Neuron (in vitro differentiated cells): ENCODE measurements at regions not wholly inside any gene's neighbourhood (a gene's known extent, or its start where the extent isn't known, plus 50 kb on each side); places are given as distances from the start of the nearest gene placed in this dataset.

Experiments
- H2AFZ ChIP-seq: one replicate; pipeline ENCODE4 v1.6.1; 2013; ENCODE audit warnings: low read depth, mild to moderate bottlenecking, inconsistent platforms, low read length, moderate library complexity
- H3K27me3 ChIP-seq: one replicate; pipeline ENCODE4 v1.6.1; 2013; ENCODE audit warnings: low read length; ENCODE audit not compliant: insufficient read depth
- H3K36me3 ChIP-seq: one replicate; pipeline ENCODE4 v1.6.1; 2013; ENCODE audit warnings: low read length; ENCODE audit not compliant: insufficient read depth
- H3K4me1 ChIP-seq: one replicate; pipeline ENCODE4 v1.6.1; 2013; ENCODE audit warnings: low read length; ENCODE audit not compliant: insufficient read depth
- H3K4me3 ChIP-seq: 2 replicates; pipeline ENCODE4 v1.5.1; 2013; ENCODE audit warnings: mild to moderate bottlenecking, low read length, moderate library complexity
- H3K9me3 ChIP-seq: one replicate; pipeline ENCODE4 v1.6.1; 2013; ENCODE audit warnings: low read length

DNA sequence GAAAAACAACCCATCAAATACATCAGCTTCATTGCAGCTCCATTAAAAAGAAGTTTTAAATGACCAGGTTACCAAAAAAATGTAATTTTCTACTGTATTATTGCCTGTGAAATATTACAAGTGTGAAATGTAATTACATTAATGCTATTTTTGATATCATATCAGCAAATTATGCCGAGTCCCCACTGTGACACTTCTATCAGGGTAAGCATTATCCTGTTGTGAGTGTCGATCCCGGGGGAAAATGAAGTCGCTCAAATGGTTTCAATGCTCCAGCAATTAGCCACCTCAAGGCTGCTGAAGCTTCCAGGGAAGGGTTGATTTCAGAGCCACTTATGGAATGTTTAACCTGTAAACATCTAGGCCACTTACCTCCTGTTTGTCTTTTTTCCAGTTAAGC is 70.4 kb downstream of the RCN1 start:
- Histone ChIP-seq H3K36me3 (no peaks in the 10 kb centered on the region), H3K9me3 (no peaks in the 10 kb centered on the region), H3K4me1 (no peaks in the 10 kb centered on the region), H2AFZ (no peak overlapping the region), H3K4me3 (no peak overlapping the region), H3K27me3 (peaks cover 8% of the 10 kb centered on the region)

- Histone ChIP-seq H3K9me3 (no peaks in the 10 kb centered on the region), H3K36me3 (no peaks in the 10 kb centered on the region), H3K4me1 (no peaks in the 10 kb centered on the region), H2AFZ (no peak overlapping the region), H3K4me3 (no peak overlapping the region), H3K27me3 (peaks cover 10% of the 10 kb centered on the region)
Observed at GRCh38 chr11:32162351-32162750, 71.5 kb downstream of the RCN1 start.

DNA sequence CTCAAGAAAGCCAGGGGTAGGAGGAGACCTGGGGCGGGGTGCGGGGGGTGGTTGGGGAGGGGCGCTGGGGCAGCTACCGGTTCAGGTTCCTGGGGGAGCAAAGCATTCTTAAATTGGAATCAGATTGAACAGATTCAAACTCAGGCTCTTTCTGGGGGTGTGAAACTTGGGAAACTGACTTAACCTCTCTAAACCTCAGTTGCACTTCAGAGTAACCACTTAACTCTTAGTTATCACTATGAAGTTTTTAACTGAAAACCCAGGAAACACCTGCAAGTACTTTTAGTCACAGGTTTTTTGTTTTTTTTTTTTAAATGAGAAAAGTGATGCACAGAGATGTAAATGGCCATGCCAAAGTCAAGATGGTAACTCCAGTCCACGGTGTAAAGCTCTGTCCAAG is 72.0 kb downstream of the RCN1 start:
- no peaks in the 10 kb centered on the region for H3K4me1 ChIP-seq
- no peak overlapping the region for H3K4me3 ChIP-seq
- no peaks in the 10 kb centered on the region for H3K36me3 ChIP-seq
- H2AFZ ChIP-seq, result no peak overlapping the region
- H3K9me3 ChIP-seq, result no peaks in the 10 kb centered on the region
- peaks cover 10% of the 10 kb centered on the region for H3K27me3 ChIP-seq

DNA sequence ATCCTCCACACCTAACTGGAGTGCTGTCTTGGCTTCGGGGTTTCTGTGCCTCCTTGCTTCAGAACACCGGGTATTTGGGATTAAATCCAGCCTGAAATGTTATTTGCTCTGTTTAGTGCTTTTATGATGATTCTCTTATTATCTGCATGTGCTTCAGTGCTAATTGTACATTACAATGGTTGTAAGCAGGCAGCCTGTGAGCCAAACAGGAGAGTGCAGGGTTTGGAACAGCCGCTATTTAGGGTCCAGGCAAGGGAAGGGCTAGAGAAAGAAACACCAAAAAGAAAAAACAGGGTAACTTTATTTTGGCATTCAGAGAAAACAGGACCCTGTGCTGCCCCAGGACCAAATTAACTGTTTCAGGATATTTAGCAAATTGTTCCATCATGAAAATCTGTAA is 72.7 kb downstream of the RCN1 start:
- Histone ChIP-seq H3K9me3 (no peaks in the 10 kb centered on the region), H3K27me3 (peaks cover 10% of the 10 kb centered on the region), H2AFZ (no peak overlapping the region), H3K4me1 (no peaks in the 10 kb centered on the region), H3K4me3 (no peak overlapping the region), H3K36me3 (no peaks in the 10 kb centered on the region)

DNA sequence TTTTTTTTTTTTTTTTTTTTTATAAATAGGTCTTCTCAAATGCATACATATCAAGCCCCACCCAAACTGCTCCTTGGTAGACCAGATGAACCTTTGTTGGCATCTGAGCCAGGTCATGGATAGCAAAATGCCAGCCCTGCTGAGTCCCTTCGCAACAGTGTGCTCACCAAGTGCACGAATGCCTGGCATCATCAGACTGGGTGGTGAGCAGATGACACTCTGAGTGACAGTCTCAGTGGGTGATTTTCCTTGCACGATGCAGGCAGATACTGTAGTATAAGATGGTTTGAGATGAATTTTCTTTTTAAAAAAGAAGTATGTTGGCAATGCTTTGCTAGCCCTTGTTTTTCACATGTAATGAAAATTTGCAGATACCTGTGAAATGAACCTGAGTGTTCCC is 74.0 kb downstream of the RCN1 start:
- H3K4me1 ChIP-seq, result no peaks in the 10 kb centered on the region
- H3K27me3 ChIP-seq, result peaks cover 10% of the 10 kb centered on the region
- H3K4me3 ChIP-seq, result no peak overlapping the region
- H3K36me3 ChIP-seq, result no peaks in the 10 kb centered on the region
- H2AFZ ChIP-seq, result no peak overlapping the region
- H3K9me3 ChIP-seq, result no peaks in the 10 kb centered on the region

GRCh38 chr11:32168924-32169323 is 78.0 kb downstream of the RCN1 start:
- no peaks in the 10 kb centered on the region for H3K9me3 ChIP-seq
- no peak overlapping the region for H3K4me3 ChIP-seq
- H3K36me3 ChIP-seq, result no peaks in the 10 kb centered on the region
- no peak overlapping the region for H2AFZ ChIP-seq
- peaks cover 3% of the 10 kb centered on the region for H3K27me3 ChIP-seq
- peaks cover 7% of the 10 kb centered on the region for H3K4me1 ChIP-seq

DNA sequence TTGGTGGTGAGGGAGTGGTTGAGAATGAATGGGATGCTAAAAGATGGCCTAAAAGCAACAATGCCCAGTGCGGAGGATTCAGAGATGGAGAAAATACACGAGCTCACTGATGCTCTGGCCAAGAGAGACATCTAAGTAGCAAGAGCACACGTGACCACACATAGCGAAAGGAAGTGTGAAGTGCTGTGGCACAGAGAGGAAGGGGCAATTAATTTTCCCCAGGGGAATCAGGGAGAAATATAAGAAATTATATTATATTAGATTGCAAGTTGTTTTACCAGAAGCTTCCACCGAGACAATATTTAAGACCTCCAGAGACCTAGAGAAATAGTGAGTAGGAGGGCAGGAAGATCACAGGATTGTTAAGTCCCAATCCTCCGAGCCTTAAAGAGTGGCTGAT is 80.6 kb downstream of the RCN1 start:
- Histone ChIP-seq H3K27me3 (peaks cover 1% of the 10 kb centered on the region), H3K4me1 (peaks cover 7% of the 10 kb centered on the region), H3K36me3 (no peaks in the 10 kb centered on the region), H2AFZ (no peak overlapping the region), H3K4me3 (no peak overlapping the region), H3K9me3 (no peaks in the 10 kb centered on the region)

DNA sequence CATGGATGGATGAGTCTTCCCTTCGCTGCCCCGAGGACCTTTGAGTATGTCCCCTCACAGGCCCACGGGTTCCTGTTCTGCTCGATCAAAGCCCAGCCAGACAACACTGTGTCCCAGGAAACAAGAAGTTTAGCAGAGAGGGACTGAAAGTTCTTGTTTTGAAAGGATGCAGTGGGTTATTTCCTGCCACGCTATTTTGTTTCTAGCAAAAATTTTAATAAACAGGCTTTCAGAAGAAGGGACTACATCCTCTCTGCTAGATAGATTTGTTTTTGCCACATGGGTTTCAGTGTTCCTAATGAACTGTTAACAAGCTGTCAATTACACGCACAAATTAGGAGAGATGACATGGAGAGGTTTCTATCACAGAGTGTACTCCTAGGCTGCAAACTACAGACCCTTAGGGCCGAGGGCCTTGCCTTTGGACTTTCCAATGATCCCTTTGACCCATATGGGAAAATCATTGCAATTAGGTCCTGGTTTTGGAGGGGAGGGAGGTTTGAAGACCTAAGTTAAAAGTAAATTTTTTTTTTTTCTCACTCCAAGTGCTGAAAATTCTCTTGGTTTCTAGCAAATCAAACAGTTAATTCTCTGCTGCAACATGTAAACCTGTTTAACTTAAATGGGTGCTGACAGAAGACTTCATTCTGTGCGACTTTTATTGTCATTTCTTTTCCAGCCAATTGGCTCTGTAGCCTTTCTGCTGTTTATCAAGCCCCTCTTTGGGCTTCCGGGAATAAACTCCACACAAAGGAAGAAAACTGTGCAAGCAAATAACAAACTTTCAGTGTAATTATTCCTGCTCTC is 81.4 kb downstream of the RCN1 start:
- Histone ChIP-seq H3K4me3 (no peak overlapping the region), H3K9me3 (no peaks in the 10 kb centered on the region), H3K36me3 (no peaks in the 10 kb centered on the region)

DNA sequence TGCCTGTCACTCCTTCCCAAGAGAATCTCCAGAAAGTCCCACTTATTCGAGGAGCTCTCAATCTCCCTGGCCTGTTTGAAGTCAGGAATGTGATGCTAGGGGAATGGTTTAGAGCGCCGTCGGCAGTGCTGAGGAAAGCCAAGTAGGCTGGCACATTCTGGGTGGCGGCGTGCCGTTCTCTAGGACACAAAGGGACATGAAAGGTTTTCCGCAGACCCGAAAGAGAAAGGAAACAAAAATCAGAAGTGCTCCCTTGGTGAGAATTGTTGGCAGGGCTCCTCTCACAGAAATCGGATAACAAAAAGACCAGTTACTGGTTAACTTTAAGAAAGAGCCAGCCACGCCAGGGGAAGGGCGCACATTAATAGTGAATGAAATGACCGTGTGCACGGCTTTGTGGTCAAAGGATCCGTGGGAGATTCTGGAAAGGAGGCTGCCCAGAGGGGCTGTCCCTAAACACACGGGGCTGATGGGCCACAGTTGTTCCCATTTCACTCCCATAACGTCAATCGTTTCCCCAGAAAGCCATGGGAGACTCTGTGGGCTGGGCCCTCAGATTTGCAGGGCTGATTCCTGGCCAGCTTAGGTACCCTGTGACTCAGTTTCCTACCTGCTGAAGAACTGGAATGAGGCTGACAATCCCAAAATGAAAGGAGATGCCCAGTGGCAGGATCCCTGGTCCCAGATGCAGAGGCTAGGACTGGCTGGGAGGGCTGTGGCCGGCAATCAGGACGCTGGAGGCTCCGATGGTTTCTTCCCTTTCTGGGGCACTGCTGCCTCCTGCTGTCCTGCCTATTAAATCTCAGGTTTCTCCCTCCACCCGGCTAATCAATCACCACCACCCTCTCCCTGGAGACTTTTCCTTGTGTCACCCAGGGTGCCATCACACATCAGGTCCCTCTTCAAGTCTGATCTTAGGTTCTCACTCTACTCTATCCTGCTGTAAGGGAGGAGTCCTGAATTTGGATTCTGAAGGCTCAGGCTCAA is 82.3 kb downstream of the RCN1 start:
- peak overlapping the region; percentile 29 for H2AFZ ChIP-seq
- H3K9me3 ChIP-seq, result no peaks in the 10 kb centered on the region
- no peak overlapping the region for H3K4me3 ChIP-seq

More for the DNA sequence above, 81.4 kb downstream of the RCN1 start:
- H3K27me3 ChIP-seq, result no peaks in the 10 kb centered on the region
- peak overlapping the region; percentile 29 for H2AFZ ChIP-seq
- H3K4me1 ChIP-seq, result peaks cover 7% of the 10 kb centered on the region

DNA sequence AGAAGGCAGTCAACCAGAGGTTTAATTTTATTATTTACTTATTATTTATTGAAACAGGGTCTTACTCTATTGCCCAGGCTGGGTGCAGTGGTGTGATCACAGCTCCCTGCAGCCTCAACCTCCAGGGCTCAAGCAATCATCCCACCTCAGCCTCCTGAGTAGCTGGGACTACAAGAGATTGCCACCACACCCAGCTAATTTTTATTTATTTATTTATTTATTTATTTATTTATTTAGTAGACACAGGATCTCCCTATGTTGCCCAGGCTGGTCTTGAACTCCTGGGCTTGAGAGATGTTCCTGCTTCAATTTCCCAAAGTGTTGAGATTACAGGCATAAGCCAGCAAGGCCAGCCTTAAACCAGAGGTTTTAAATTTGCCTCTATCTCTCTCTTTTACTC is 83.1 kb downstream of the RCN1 start:
- H3K9me3 ChIP-seq, result no peaks in the 10 kb centered on the region

More for the DNA sequence above, 82.3 kb downstream of the RCN1 start:
- Histone ChIP-seq H3K27me3 (no peaks in the 10 kb centered on the region), H3K36me3 (no peaks in the 10 kb centered on the region), H3K4me1 (peaks cover 7% of the 10 kb centered on the region)

GRCh38 chr11:32176223-32176934 is 85.5 kb downstream of the RCN1 start:
- H3K4me3 ChIP-seq, result no peak overlapping the region
- peaks cover 4% of the 10 kb centered on the region for H3K27me3 ChIP-seq
- no peaks in the 10 kb centered on the region for H3K9me3 ChIP-seq
- H3K4me1 ChIP-seq, result peaks cover 7% of the 10 kb centered on the region
- peak overlapping the region; percentile 89 for H2AFZ ChIP-seq
- H3K36me3 ChIP-seq, result no peaks in the 10 kb centered on the region

More for the DNA sequence above, 83.1 kb downstream of the RCN1 start:
- no peak overlapping the region for H3K4me3 ChIP-seq
- no peak overlapping the region for H2AFZ ChIP-seq
- peaks cover 3% of the 10 kb centered on the region for H3K27me3 ChIP-seq
- H3K36me3 ChIP-seq, result no peaks in the 10 kb centered on the region
- peaks cover 7% of the 10 kb centered on the region for H3K4me1 ChIP-seq

DNA sequence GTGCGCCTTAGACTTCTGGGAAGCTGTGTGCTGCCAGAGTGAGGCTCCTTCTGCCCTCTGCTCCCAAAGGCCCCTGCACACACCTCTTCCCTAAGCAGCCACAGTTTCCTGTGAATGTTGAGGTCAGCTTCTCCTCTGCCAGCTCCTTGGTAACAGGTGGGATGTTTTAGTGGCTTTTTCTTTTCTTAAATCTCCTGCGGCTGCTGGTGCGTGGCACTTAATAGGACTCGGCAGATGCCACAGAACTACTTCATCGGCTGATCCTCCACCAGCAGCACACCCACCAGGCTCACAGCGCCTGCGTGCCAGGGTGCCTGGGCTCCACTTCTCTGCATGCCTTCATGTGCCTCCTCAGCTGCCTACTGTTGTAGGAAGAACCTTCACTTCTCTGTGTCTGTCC is 87.8 kb downstream of the RCN1 start:
- no peaks in the 10 kb centered on the region for H3K36me3 ChIP-seq

DNA sequence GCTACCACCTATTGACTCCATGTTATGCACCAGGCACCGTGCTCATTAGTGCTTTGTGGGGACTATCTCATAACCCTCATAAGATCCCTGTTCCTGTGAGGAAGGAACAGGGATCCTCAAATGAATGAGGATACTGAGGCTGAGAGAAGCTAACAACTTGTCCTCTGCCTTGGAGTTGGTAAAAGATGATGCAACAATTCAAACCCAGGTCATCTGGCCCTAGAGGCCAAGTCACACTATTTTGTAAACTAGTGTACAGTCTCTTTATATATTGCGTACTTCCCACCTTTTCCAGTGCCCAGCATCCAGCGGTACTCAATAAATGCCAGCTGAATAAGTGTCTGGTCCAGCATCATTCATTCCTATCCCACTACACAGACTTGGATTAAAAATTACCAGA is 92.6 kb downstream of the RCN1 start:
- H2AFZ ChIP-seq, result no peak overlapping the region
- no peak overlapping the region for H3K4me3 ChIP-seq
- no peaks in the 10 kb centered on the region for H3K4me1 ChIP-seq
- peaks cover 7% of the 10 kb centered on the region for H3K27me3 ChIP-seq
- no peaks in the 10 kb centered on the region for H3K9me3 ChIP-seq
- H3K36me3 ChIP-seq, result no peaks in the 10 kb centered on the region

More for the DNA sequence above, 87.8 kb downstream of the RCN1 start:
- no peaks in the 10 kb centered on the region for H3K9me3 ChIP-seq
- no peak overlapping the region for H2AFZ ChIP-seq
- H3K27me3 ChIP-seq, result peaks cover 5% of the 10 kb centered on the region
- H3K4me1 ChIP-seq, result no peaks in the 10 kb centered on the region
- H3K4me3 ChIP-seq, result no peak overlapping the region
